Esophagus squamous epithelium (tissue), 5 donors: ENCODE measurements at regions not wholly inside any gene's neighbourhood (a gene's known extent, or its start where the extent isn't known, plus 50 kb on each side); places are given as distances from the start of the nearest gene placed in this dataset.
A peak's percentile ranks its signal among the peaks of the same experiment; 100 is the strongest.

Experiments
- DNase-seq: peaks from one replicate; lab custom pipeline; 2025; lab: John Stamatoyannopoulos, UW
- H3K27ac ChIP-seq, 4 donors: fragments of 200-600 bp; sonication (generic); one replicate each; pipeline ENCODE4 v1.5.1; 2016 to 2019; ENCODE audit warnings: mild to moderate bottlenecking in 1 of 4
- H3K27me3 ChIP-seq, 4 donors: fragments of 200-600 bp; sonication (generic); 1 replicate in 3 of 4; 2 replicates in 1 of 4; pipeline versions ENCODE4 v1.5.1 to v1.6.0; 2017 to 2021; ENCODE audit warnings: antibody characterized with exemption in 1 of 4
- H3K36me3 ChIP-seq, 3 donors: fragments of 200-600 bp; sonication (generic); one replicate each; pipeline ENCODE4 v1.5.1; 2016 to 2019
- H3K4me1 ChIP-seq, 3 donors: fragments of 200-600 bp; sonication (generic); one replicate each; pipeline ENCODE4 v1.5.1; 2017 to 2019
- H3K4me3 ChIP-seq, 4 donors: fragments of 200-600 bp; sonication (generic); 1 replicate in 3 of 4; 2 replicates in 1 of 4; pipeline ENCODE4 v1.5.1; 2016 to 2019; ENCODE audit warnings: mild to moderate bottlenecking in 2 of 4, moderate library complexity in 1 of 4
- H3K9me3 ChIP-seq, 3 donors: fragments of 200-600 bp; sonication (generic); one replicate each; pipeline ENCODE4 v1.5.1; 2016 to 2019
- POLR2A ChIP-seq, 4 donors: fragments of 450-650 bp; IDR thresholded peaks; one replicate each; pipeline ENCODE4 v1.6.1; 2017; ENCODE audit warnings: antibody characterized with exemption in 4 of 4, mild to moderate bottlenecking in 4 of 4, moderate library complexity in 3 of 4
- WGBS, 2 donors: methylation state at CpG; one replicate each; pipeline ENCODE4 v1.1.5; 2018; 5-methylcytosine and 5-hydroxymethylcytosine counted together
- intact Hi-C: fragments of 100-400 bp; cut with DNase I; formaldehyde crosslinking; loops from one replicate; pipeline ENCODE4 v1.15.0; 2022
- TF ChIP-seq, protein P1 (sequence below), 6 experiments: fragments of 450-650 bp in 4 of 6; fragments of 200-600 bp in 2 of 6; sonication (generic) in 2 of 6; IDR thresholded peaks; one replicate each; pipeline ENCODE4 v1.5.1; 2016 to 2019; ENCODE audit warnings: antibody characterized with exemption in 6 of 6, mild to moderate bottlenecking in 4 of 6, moderate library complexity in 4 of 6
- donor health status: DM: yes; HTN: yes; CAD: no.

- intact Hi-C loops, result loop anchor here (10.0 kb wide), 1 partner anchor 97 kb away; no protein-coding TSS in a partner anchor
Observed at GRCh38 chr20:3311623-3312022, 72.6 kb upstream of the SLC4A11 start.

DNA sequence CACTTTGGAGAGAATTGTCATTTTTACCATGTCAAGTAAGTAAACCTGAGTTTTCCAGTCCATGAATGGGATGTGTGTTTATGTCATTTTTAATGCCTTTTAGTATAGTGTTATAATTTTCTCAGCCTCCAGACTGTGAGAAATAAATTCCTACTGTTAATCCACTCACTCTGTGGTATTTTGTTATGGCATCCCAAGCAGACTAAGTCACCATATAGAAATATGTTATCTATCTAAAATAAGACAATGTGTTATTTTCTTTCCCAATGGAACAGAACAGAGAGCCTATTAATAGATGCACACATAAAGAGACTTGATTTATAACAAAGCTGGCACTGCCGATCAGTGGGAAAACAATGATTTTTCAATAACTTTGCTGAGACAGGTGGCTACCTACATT lies 70.2 kb upstream of the SLC4A11 start:
- WGBS, 2 donors, result 74 to 76% methylated on average over 1 of the region's 1 CpG

More at GRCh38 chr20:3311623-3312022, 72.6 kb upstream of the SLC4A11 start:
- Histone ChIP-seq H3K9me3 (no peaks in the 10 kb centered on the region), H3K27me3 (no peaks in the 10 kb centered on the region), H3K4me3 (no peak overlapping the region), H3K27ac (peak overlapping the region; percentile 39 to 78 (median 62)), H3K4me1 (peaks cover 26 to 61% (median 46%) of the 10 kb centered on the region in 3 donors), H3K36me3 (peaks cover 5 to 82% (median 16%) of the 10 kb centered on the region in 3 donors)
- no peak for DNase-seq
- WGBS, 2 donors, result 28 to 59% methylated on average over 2 of the region's 2 CpGs
- TF ChIP-seq, protein P1, sequence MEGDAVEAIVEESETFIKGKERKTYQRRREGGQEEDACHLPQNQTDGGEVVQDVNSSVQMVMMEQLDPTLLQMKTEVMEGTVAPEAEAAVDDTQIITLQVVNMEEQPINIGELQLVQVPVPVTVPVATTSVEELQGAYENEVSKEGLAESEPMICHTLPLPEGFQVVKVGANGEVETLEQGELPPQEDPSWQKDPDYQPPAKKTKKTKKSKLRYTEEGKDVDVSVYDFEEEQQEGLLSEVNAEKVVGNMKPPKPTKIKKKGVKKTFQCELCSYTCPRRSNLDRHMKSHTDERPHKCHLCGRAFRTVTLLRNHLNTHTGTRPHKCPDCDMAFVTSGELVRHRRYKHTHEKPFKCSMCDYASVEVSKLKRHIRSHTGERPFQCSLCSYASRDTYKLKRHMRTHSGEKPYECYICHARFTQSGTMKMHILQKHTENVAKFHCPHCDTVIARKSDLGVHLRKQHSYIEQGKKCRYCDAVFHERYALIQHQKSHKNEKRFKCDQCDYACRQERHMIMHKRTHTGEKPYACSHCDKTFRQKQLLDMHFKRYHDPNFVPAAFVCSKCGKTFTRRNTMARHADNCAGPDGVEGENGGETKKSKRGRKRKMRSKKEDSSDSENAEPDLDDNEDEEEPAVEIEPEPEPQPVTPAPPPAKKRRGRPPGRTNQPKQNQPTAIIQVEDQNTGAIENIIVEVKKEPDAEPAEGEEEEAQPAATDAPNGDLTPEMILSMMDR (IDR thresholded peaks at IDR 0.05), result no peak
- TF ChIP-seq POLR2A (IDR thresholded peaks at IDR 0.05), result no peak

DNA sequence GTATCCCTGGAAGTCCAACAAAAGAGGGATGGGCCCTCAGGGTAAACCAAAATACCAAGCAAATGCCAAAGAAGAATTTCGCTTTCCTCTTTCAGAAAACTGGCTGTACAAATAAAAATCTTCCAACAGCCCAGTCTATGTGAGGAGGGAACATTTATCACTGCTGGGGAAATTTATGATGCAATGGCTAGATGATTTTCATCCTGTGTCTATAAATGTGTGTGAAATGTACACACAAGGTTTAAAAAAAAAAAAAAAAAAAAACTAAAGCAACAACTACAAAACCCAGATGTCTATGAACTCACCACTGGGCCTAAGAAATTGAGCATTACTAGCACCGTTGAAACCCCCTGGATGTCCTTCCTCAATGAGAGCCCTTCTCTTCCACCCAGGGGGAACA lies 68.7 kb upstream of the SLC4A11 start:
- no peak for DNase-seq
- no peaks in the 10 kb centered on the region for H3K27me3 ChIP-seq
- H3K4me3 ChIP-seq, result no peak overlapping the region
- H3K27ac ChIP-seq, result peak overlapping the region in 2 of 4 donors; percentile 16 to 36
- peaks cover 5 to 96% (median 28%) of the 10 kb centered on the region in 3 donors for H3K36me3 ChIP-seq
- TF ChIP-seq POLR2A (IDR thresholded peaks at IDR 0.05), result no peak
- TF ChIP-seq, protein P1 (IDR thresholded peaks at IDR 0.05), result no peak
- intact Hi-C loops, result no loop called here
- H3K9me3 ChIP-seq, result no peaks in the 10 kb centered on the region
- 57 to 67% methylated on average over 2 of the region's 2 CpGs for WGBS, 2 donors
- peaks cover 0 to 22% (median 14%) of the 10 kb centered on the region in 3 donors for H3K4me1 ChIP-seq

More for the DNA sequence above, 70.2 kb upstream of the SLC4A11 start:
- H3K27me3 ChIP-seq, result no peaks in the 10 kb centered on the region
- no peak for DNase-seq
- H3K4me3 ChIP-seq, result no peak overlapping the region
- H3K4me1 ChIP-seq, result peaks cover 11 to 37% (median 26%) of the 10 kb centered on the region in 3 donors
- H3K9me3 ChIP-seq, result no peaks in the 10 kb centered on the region
- H3K27ac ChIP-seq, result no peak overlapping the region
- intact Hi-C loops, result no loop called here
- TF ChIP-seq, protein P1 (IDR thresholded peaks at IDR 0.05), result no peak
- no peak for TF ChIP-seq POLR2A (IDR thresholded peaks at IDR 0.05)
- peaks cover 5 to 84% (median 19%) of the 10 kb centered on the region in 3 donors for H3K36me3 ChIP-seq

DNA sequence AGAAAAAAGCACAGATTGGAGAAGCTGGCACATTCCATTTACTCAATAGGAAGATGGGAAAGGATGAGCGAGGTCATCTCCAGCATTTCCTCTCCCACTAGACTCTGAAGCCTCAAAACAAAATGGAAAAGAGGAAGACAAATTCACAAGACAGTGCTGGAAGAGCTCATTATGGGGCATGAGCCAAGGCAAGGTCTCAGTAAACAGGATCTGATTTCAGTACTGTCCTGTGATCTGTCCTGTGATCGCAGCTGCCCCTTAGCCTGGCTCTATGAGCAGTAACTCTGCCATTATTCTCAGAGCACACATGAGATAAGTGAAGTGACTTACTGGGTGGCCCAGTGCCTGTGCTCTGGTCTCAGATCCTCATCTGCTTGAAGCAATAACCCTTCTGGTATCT lies 68.1 kb upstream of the SLC4A11 start:
- H3K4me1 ChIP-seq, result peaks cover 0 to 16% (median 8%) of the 10 kb centered on the region in 3 donors
- no peaks in the 10 kb centered on the region for H3K9me3 ChIP-seq
- DNase-seq, result no peak
- TF ChIP-seq, protein P1 (IDR thresholded peaks at IDR 0.05), result no peak
- H3K4me3 ChIP-seq, result no peak overlapping the region
- WGBS, 2 donors, result 89 to 92% methylated on average over 1 to 2 of the region's 2 CpGs
- H3K36me3 ChIP-seq, result peaks cover 9 to 98% (median 28%) of the 10 kb centered on the region in 3 donors
- intact Hi-C loops, result no loop called here
- H3K27ac ChIP-seq, result peak overlapping the region in 1 of 4 donors; percentile 36
- H3K27me3 ChIP-seq, result no peaks in the 10 kb centered on the region

DNA sequence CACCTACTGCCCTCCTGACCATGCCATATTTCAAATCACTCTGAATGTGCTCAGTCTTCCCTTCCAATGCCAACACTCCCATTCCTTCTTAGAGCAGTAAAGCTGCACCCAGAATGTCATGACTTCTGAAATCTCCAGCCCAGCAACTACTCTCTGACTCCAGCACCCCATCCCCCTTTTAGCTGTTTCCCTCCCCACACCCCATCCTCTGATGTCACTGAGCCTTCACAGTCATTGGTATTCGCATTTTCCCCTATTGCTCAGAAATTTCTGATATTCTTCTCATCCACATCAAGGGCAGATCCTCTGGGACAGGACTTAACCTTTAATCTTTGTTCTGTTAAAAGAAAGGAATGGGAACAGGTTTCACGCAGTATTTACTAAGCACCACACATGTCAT lies 67.1 kb upstream of the SLC4A11 start:
- H3K27ac ChIP-seq, result no peak overlapping the region
- no peak overlapping the region for H3K4me3 ChIP-seq

More for the DNA sequence above, 67.1 kb upstream of the SLC4A11 start:
- TF ChIP-seq POLR2A (IDR thresholded peaks at IDR 0.05), result no peak
- TF ChIP-seq, protein P1 (IDR thresholded peaks at IDR 0.05), result no peak
- Histone ChIP-seq H3K27me3 (no peaks in the 10 kb centered on the region), H3K36me3 (peaks cover 9 to 100% (median 28%) of the 10 kb centered on the region in 3 donors), H3K4me1 (peaks cover 0 to 6% (median under 1%) of the 10 kb centered on the region in 3 donors), H3K9me3 (no peaks in the 10 kb centered on the region)
- DNase-seq, result no peak
- 89 to 96% methylated on average over 2 of the region's 2 CpGs for WGBS, 2 donors
- intact Hi-C loops, result no loop called here
